Fibroblast of the aortic adventitia (primary cell): ENCODE measurements at regions not wholly inside any gene's neighbourhood (a gene's known extent, or its start where the extent isn't known, plus 50 kb on each side); places are given as distances from the start of the nearest gene placed in this dataset.

Experiments used
- DNase-seq: peaks from one replicate; pipeline ENCODE4 v3.0.0-alpha.2; 2010; ENCODE audit warnings: low read depth
- H3K4me3 ChIP-seq: 2 replicates; pipeline ENCODE4 v1.5.1; 2011; ENCODE audit warnings: low read depth, mild to moderate bottlenecking, control low read depth, low read length, moderate library complexity
- TF ChIP-seq, protein P1 (sequence below): IDR thresholded peaks from 2 replicates; pipeline ENCODE4 v1.5.1; 2011; ENCODE audit warnings: mild to moderate bottlenecking, low read length, control low read depth, inconsistent platforms; ENCODE audit not compliant: insufficient read depth

DNA sequence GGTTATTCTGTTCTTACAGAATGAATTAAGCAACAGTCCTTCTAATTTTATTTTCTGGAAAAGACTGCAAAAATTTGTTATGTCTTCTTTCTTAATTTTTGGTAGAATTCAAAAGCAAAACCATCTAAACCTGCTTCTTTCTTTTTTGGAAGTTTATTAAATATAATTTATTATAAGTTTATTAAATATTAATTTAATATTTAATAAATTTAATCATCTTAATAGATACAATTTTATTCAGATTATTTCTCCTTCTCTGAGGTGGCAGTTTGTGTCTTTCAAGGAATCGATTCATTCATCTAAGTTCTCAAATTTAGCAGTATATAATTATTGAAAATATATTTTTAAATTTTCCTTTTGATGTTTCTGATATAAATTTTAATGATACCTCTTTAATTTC is 837.5 kb upstream of the LRRC4C start:
- H3K4me3 ChIP-seq, result no peak overlapping the region
- TF ChIP-seq, protein P1, sequence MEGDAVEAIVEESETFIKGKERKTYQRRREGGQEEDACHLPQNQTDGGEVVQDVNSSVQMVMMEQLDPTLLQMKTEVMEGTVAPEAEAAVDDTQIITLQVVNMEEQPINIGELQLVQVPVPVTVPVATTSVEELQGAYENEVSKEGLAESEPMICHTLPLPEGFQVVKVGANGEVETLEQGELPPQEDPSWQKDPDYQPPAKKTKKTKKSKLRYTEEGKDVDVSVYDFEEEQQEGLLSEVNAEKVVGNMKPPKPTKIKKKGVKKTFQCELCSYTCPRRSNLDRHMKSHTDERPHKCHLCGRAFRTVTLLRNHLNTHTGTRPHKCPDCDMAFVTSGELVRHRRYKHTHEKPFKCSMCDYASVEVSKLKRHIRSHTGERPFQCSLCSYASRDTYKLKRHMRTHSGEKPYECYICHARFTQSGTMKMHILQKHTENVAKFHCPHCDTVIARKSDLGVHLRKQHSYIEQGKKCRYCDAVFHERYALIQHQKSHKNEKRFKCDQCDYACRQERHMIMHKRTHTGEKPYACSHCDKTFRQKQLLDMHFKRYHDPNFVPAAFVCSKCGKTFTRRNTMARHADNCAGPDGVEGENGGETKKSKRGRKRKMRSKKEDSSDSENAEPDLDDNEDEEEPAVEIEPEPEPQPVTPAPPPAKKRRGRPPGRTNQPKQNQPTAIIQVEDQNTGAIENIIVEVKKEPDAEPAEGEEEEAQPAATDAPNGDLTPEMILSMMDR, result no peak

DNA sequence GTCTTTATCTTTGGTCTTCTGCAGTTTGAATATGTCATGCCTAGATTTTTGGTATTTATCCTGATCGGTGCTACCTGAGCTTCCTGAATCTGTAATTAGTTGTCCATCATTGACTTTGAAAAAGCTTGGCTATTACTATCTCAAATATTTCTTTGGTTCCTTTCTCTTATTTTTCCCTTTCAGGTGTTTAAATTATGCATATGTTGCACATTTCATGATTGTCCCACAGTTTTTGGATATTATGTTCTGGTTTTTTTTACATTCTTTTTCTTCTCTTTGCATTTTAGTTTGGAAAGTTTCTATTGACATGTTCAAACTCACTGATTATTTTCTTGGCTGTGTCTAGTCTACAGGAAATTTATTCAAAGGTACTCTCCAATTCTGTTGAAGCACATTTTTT is 840.3 kb upstream of the LRRC4C start:
- DNase-seq, result no peak
- no peak overlapping the region for H3K4me3 ChIP-seq
- TF ChIP-seq, protein P1, result no peak

More for the DNA sequence above, 837.5 kb upstream of the LRRC4C start:
- DNase-seq, result no peak

DNA sequence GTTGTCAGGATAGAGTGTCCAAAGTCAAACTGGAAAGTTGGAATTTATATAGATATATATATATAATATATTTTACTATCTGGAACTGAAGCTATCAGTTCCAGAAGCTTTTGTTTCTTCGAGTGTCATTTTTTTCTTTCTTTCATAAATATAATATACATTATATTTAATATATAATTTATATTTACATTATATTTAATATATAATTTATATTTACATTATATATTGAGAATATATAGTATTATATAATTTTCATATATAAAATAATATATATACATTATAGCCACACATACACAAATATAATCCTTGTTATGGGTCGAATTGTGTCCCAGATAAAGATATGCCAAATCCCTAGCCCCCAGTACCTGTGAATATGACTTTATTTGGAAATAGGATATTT is 842.3 kb upstream of the LRRC4C start:
- no peak overlapping the region for H3K4me3 ChIP-seq
- TF ChIP-seq, protein P1, result no peak
- no peak for DNase-seq

DNA sequence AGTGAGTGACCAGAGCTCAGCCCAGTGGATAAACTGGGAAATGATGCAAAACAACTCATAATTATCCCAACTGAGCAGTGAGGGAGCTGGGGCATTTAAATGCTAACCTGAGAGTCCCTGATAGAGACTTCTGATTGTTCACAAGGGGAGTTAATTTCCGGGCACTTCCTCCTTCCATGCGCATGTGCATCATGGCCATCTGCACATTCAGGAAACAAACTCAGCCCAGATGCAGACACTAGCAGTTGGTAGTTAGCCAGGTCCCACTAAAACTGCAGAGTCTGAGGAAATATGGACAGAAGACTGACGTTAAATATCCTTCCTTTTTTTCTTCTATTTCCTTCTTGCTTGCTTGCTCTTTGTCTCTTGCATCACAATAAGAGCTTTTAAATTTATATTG is 852.1 kb upstream of the LRRC4C start:
- TF ChIP-seq, protein P1, result no peak
- no peak for DNase-seq
- no peak overlapping the region for H3K4me3 ChIP-seq

DNA sequence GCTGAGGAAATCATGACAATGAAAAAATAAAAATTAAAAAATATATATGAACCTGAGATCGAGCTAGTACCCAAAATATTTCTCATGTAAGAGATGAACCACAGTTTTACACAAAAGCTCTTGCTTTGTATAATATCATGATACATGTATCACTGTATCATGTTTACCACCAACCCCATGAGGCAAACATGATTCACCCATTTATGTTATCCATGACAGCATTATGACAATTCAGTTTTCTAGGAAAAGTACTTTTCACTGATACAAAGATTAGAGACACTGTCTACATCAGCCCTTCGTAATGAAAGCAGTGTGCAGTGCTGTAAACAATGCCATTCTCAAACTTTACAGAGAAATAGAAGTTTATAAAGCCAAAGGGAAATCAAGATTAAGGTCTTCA is 852.5 kb upstream of the LRRC4C start:
- TF ChIP-seq, protein P1, result no peak
- H3K4me3 ChIP-seq, result no peak overlapping the region
- DNase-seq, result no peak

DNA sequence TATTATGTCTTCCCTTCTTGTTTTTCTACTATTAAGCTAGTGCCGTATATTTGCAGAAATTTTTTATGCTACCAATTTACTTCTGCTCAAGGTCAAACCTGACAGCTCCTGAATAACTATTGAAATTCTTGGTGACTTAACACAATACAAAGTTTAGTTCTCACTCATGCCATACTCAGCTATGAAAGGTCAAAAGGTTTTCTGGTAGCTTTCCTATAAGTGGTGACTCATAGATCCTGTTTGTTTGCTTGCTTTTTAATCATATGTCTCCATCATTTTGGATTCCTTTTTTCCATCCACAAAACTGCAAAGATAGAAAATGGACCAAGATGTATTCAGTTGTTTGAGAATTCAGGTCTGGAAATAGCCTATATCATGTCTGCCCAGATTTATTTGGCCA is 855.8 kb upstream of the LRRC4C start:
- DNase-seq, result peak; percentile 6
- H3K4me3 ChIP-seq, result no peak overlapping the region
- TF ChIP-seq, protein P1, result no peak

DNA sequence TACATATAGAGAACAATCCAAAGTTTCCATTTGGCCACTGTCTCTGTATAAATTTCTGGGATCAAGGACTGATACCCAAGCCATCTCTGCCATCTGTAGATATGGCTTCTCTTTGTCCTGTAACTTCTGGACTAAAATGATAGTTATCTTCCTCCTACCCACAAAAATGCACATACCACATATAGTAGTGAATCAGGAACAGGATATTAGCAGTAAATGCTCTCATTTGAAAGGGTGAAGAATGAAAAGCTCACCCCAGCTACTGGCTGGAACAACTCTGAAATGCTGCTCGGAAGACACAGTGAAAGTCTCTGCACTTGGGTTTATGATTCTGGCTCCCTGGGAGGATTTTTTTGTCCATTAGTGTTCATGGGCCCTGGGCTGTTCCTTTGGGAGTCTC is 856.4 kb upstream of the LRRC4C start:
- no peak overlapping the region for H3K4me3 ChIP-seq
- TF ChIP-seq, protein P1, result no peak
- DNase-seq, result no peak
